G401 (cell line): ENCODE measurements at regions not wholly inside any gene's neighbourhood (a gene's known extent, or its start where the extent isn't known, plus 50 kb on each side); places are given as distances from the start of the nearest gene placed in this dataset.
"Not testable (repeated sequence)": the region's sequence is repeated elsewhere in the genome, so short reads cannot be mapped to it uniquely, and the experiment has no call there.

Experiments
- DNase-seq: peaks from one replicate; pipeline ENCODE4 v3.0.0-alpha.2; 2015; ENCODE audit warnings: low spot score
- in situ Hi-C: cut with HindIII; loops from 2 replicates; pipeline ENCODE4 v1.10.0; 2016; ENCODE audit warnings: low sequenced_read_pairs, mixed read lengths

DNA sequence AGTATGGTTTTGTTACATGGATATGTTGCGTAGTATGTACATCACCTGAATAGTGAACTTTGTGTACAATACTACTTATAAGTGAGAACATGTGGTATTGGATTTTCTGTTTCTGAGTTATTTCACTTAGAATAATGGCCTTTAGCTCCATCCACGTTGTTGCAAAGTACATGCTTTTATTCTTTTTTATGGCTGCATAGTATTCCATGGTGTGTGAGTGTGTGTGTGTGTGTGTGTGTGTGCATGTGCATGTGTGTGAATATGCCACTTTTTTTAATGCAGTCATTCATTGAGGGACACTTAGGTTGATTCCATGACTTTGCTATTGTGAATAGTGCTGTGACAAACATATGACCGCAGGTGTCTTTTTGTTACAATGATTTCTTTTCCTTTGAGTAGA lies 147.8 kb downstream of the LEPR start:
- DNase-seq = no peak
- in situ Hi-C loops = no loop called here

DNA sequence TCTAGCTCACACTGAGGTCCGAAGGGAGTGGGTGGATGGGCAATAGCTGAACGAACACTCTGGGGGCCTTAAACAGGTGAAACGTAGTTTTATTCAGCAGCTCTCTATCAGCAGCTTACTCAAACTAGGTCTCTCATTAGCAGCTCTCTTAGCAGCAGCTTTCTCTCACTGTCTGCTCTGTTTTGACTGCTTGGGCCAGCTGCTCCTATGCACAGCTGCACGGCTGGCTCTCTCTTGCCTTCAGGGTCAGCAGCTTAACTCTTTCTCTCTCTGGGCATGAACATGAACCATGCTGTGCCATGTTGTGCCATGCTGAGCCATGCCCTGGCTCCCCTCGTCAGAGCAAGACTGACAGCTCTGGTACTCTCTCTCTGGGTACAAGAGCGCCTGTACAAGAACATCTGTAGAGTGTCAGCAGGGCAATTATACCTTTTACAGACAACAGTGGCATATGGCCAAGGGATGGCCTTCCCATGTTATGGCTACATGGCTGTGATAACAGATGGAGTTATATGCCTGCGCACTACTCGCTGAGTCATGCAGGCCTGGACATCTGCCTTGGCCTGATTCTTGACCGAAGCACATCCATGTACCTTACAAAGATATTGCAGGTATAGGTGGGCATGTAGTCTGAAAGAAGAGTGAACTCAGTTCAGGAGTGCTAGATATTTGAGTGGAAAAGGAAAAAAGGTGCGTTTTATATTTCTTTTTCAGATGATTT lies 152.4 kb downstream of the LEPR start:
- in situ Hi-C loops = no loop called here
- no peak for DNase-seq

- in situ Hi-C loops = no loop called here
- DNase-seq = no peak
These were observed 156.8 kb downstream of the LEPR start for GRCh38 chr1:65577278-65577677.

DNA sequence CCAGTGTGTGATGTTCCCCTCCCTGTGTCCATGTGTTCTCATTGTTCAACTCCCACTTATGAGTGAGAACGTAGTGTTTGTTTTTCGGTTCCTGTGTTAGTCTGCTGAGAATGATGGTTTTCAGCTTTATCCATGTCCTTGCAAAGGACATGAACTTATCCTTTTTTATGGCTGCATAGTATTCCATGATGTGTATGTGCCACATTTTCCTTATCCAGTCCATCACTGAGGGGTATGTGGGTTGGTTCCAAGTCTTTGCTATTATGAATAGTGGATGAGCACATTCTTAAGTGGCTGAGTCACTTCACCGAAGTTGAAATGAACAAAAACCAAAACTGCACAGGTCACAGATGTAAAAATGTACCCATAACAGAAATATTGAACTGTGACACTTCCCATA lies 157.5 kb downstream of the LEPR start:
- in situ Hi-C loops, DNase-seq: not testable (repeated sequence)

DNA sequence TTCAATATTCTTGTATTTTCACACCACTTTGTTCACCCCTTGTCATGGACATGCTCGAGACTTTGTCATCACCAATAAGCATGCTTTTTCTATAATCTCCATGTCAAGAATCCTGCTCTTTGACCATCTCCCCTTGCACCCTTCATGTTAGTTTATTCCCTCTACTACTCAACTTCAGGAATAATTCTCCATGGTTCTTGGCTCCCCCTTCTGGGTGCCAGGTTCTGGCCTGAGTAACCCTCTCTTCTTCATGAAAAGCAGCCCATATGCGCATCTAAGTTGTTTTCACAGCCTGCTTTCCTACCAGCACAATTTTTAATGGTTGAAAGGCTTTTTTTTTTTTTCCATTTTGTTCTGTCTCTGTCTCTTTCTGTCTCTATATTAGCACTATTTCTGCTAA lies 160.7 kb downstream of the LEPR start:
- no peak for DNase-seq
- in situ Hi-C loops = no loop called here

- no peak for DNase-seq
- in situ Hi-C loops = no loop called here
These were observed 163.9 kb downstream of the LEPR start for GRCh38 chr1:65584399-65584798.

- in situ Hi-C loops = no loop called here
- DNase-seq = no peak
These were observed 169.8 kb downstream of the LEPR start for GRCh38 chr1:65590279-65590678.

DNA sequence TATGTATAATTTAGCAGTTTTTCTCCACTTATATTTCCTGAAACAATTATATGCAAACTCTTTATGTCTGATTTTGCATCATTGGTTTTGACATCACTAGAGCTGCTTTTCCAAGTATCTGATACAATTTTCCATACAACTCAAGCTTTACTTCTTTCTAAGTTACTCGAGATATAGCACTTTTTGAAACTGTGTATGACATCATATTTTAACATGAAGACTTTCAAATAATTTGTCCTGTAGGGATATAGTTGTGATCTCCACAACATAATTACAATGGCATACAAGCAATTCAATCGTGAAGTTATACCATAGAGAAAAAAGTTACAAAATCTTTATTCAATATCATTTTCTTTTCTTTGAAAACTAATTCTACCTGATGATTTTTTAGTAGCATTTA lies 173.0 kb downstream of the LEPR start:
- no peak for DNase-seq
- in situ Hi-C loops = no loop called here

GRCh38 chr1:65595724-65596123 lies 175.3 kb downstream of the LEPR start:
- no peak for DNase-seq
- in situ Hi-C loops = no loop called here

- DNase-seq = no peak
- in situ Hi-C loops = no loop called here
These were observed 176.3 kb downstream of the LEPR start for GRCh38 chr1:65596768-65597167.

- in situ Hi-C loops = no loop called here
- DNase-seq = no peak
These were observed 185.2 kb downstream of the LEPR start for GRCh38 chr1:65605621-65606020.

DNA sequence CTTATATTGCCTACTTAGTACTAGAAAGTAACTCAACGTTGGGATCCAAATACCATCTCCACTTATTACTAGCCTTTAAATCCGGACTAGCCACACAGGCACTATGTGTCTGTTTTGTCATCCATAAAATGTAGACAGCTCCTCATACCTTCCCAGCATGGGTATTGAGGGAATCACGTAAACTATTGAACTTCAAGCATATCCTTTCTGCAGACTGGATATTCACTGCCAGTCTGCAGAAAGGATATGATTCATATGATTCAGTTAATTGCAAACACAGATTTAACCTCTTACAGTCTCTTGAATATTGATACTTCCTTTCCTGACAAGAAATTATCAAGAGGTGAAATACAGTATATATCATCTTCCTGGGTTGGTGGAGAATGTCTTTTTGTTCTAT lies 186.0 kb downstream of the LEPR start:
- in situ Hi-C loops = no loop called here
- no peak for DNase-seq

DNA sequence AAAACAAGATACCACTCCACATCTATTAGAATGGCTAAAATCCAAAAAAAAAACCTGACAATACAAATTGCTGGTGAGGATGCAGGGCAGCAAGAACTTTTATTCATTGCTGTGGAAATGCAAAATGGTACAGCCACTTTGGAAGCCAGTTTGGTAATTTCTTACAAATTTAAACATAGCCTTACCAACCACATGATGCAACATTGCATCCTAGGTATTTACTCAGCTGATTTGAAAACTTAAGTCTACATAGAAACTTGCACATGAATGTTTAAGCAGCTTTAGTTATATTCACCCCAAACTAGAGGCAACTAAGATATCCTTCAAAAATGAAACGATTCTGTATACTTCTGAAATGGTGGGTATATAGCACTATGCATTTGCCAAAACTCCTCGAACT lies 178.8 kb upstream of the PDE4B start:
- in situ Hi-C loops = no loop called here

GRCh38 chr1:65615859-65616258 lies 176.8 kb upstream of the PDE4B start:
- no peak for DNase-seq
- in situ Hi-C loops = no loop called here

More for the DNA sequence above, 178.8 kb upstream of the PDE4B start:
- no peak for DNase-seq

- DNase-seq, in situ Hi-C loops: not testable (repeated sequence)
These were observed 171.0 kb upstream of the PDE4B start for GRCh38 chr1:65621721-65622120.

- no peak for DNase-seq
- in situ Hi-C loops = no loop called here
These were observed 168.8 kb upstream of the PDE4B start for GRCh38 chr1:65623895-65624294.

GRCh38 chr1:65625528-65625927 lies 167.2 kb upstream of the PDE4B start:
- no peak for DNase-seq
- in situ Hi-C loops = no loop called here

DNA sequence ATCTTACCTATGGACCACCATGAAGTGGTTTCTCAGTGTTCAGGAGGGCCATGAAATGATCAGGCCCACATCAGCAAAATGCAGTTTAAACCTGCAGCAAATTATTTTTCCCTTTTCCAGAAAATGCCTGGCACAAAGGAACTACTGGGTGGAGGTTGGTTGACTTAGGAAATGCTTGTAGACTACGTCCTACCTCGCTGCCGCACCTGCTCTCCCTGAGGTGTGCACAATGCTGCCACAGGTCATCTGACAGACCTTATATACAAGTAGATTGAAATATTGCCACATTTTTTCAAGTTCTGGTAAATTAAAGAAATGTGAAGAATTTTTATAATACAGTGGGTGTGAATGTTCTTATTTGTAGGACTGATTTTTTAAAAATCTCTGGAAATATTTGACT lies 166.7 kb upstream of the PDE4B start:
- no peak for DNase-seq
- in situ Hi-C loops = no loop called here

DNA sequence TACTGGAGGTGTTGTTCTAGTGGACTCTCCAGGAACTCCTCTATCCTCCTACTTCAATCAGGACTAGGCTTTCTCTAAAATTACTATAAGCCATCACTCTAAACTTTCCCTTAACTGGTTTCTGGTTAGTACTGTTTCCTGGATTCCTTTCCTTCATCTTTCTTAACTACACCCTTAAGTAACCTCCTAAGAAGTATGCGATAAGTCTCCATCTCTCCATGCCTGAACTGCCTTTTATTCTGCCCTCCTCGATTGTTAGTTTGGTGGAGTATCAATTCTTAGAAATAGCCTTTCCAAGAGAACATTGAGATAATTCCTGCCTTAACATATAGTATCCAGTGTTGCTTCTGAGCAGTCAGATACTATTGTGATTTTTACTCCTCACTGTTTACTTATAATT lies 162.9 kb upstream of the PDE4B start:
- in situ Hi-C loops = no loop called here
- DNase-seq = no peak

- in situ Hi-C loops = no loop called here
- DNase-seq = no peak
These were observed 161.8 kb upstream of the PDE4B start for GRCh38 chr1:65630855-65631254.

- DNase-seq = no peak
- in situ Hi-C loops = no loop called here
These were observed 160.5 kb upstream of the PDE4B start for GRCh38 chr1:65632235-65632634.

- in situ Hi-C loops = no loop called here
- DNase-seq = no peak
These were observed 152.6 kb upstream of the PDE4B start for GRCh38 chr1:65640046-65640445.
